ENCODE measurements at regions not wholly inside any gene's neighbourhood (a gene's known extent, or its start where the extent isn't known, plus 50 kb on each side); places are given as distances from the start of the nearest gene placed in this dataset.

DNA sequence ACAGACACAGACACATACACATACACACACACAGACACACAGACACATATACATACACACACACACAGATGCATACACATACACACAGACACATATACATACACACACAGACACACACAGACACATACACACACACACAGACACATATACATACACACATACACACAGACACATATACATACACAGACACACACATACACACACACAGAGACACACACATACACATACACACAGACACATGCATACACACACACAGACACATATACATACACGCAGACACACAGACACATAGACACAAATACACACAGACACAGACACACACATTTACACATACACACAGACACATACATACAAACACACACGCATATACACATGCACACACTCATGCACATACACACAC, 81.5 kb upstream of the ARL4C start:
- Histone ChIP-seq H3K36me3 (ENCODE audit: control insufficient read depth, insufficient read depth, low read length) (no peaks in the 10 kb centered on the region), H2AFZ (ENCODE audit: low read length) (no peak overlapping the region), H3K4me1 (ENCODE audit: control insufficient read depth, extremely low read depth, insufficient read depth, low read length) (no peaks in the 10 kb centered on the region), H4K20me1 (ENCODE audit: control insufficient read depth, extremely low read depth, insufficient read depth, low read length) (no peaks in the 10 kb centered on the region), H3K4me3 (replicated peaks in 1 of 4; ENCODE audit: control extremely low read depth in 1 of 4, insufficient read depth in 1 of 4, low read depth in 3 of 4, low read length in 4 of 4) (no peak overlapping the region), H3K79me2 (ENCODE audit: control insufficient read depth, insufficient read depth, low read length) (no peaks in the 10 kb centered on the region), H3K9me3 (ENCODE audit: control insufficient read depth, insufficient read depth, low read depth, low read length) (no peaks in the 10 kb centered on the region), H3K27ac (ENCODE audit: insufficient read depth, low read length) (no peak overlapping the region), H3K9ac (ENCODE audit: insufficient read depth, low read length) (no peak overlapping the region), H3K4me2 (ENCODE audit: extremely low read depth, insufficient read depth, low read length) (no peak overlapping the region), H3K27me3 (ENCODE audit: control insufficient read depth, insufficient read depth, low read length) (no peaks in the 10 kb centered on the region)
- no peak for DNase-seq (ENCODE audit: low read depth in 2 of 2)
- no peak for TF ChIP-seq EZH2 (IDR thresholded peaks at IDR 0.05; ENCODE audit: low read length, missing control alignments)

DNA sequence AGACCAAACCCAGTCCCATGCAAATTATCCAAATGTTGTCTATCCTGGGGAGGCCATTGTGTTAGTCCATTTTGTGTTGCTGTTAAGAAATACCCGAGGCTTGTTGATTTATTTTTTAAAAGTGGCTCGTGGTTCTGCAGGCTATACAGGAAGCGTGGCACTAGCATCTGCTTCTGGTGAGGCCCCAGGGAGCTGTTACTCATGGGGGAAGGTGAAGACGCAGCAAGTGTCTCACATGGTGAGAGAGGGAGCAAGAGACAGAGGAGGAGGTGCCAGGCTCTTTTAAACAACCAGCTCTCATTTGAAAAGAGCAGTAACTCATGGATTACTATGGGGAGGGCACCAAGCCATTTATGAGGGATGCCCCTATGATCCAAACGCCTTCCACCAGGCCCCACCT, 80.3 kb upstream of the ARL4C start:
- Histone ChIP-seq H2AFZ (ENCODE audit: low read length) (no peak overlapping the region), H3K9ac (ENCODE audit: insufficient read depth, low read length) (no peak overlapping the region), H3K4me1 (ENCODE audit: control insufficient read depth, extremely low read depth, insufficient read depth, low read length) (no peaks in the 10 kb centered on the region), H3K27me3 (ENCODE audit: control insufficient read depth, insufficient read depth, low read length) (no peaks in the 10 kb centered on the region), H3K4me3 (replicated peaks in 1 of 4; ENCODE audit: control extremely low read depth in 1 of 4, insufficient read depth in 1 of 4, low read depth in 3 of 4, low read length in 4 of 4) (no peak overlapping the region), H3K36me3 (ENCODE audit: control insufficient read depth, insufficient read depth, low read length) (no peaks in the 10 kb centered on the region), H3K4me2 (ENCODE audit: extremely low read depth, insufficient read depth, low read length) (no peak overlapping the region), H3K27ac (ENCODE audit: insufficient read depth, low read length) (no peak overlapping the region), H3K79me2 (ENCODE audit: control insufficient read depth, insufficient read depth, low read length) (no peaks in the 10 kb centered on the region), H4K20me1 (ENCODE audit: control insufficient read depth, extremely low read depth, insufficient read depth, low read length) (no peaks in the 10 kb centered on the region), H3K9me3 (ENCODE audit: control insufficient read depth, insufficient read depth, low read depth, low read length) (no peaks in the 10 kb centered on the region)
- TF ChIP-seq, protein P1, sequence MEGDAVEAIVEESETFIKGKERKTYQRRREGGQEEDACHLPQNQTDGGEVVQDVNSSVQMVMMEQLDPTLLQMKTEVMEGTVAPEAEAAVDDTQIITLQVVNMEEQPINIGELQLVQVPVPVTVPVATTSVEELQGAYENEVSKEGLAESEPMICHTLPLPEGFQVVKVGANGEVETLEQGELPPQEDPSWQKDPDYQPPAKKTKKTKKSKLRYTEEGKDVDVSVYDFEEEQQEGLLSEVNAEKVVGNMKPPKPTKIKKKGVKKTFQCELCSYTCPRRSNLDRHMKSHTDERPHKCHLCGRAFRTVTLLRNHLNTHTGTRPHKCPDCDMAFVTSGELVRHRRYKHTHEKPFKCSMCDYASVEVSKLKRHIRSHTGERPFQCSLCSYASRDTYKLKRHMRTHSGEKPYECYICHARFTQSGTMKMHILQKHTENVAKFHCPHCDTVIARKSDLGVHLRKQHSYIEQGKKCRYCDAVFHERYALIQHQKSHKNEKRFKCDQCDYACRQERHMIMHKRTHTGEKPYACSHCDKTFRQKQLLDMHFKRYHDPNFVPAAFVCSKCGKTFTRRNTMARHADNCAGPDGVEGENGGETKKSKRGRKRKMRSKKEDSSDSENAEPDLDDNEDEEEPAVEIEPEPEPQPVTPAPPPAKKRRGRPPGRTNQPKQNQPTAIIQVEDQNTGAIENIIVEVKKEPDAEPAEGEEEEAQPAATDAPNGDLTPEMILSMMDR (conservative IDR thresholded peaks at IDR 0.05 in 1 of 2, IDR thresholded peaks at IDR 0.05 in 1 of 2; ENCODE audit: low read depth in 1 of 2, low read length in 2 of 2): no peak
- TF ChIP-seq EZH2 (IDR thresholded peaks at IDR 0.05; ENCODE audit: low read length, missing control alignments): no peak
- no peak for DNase-seq (ENCODE audit: low read depth in 2 of 2)

DNA sequence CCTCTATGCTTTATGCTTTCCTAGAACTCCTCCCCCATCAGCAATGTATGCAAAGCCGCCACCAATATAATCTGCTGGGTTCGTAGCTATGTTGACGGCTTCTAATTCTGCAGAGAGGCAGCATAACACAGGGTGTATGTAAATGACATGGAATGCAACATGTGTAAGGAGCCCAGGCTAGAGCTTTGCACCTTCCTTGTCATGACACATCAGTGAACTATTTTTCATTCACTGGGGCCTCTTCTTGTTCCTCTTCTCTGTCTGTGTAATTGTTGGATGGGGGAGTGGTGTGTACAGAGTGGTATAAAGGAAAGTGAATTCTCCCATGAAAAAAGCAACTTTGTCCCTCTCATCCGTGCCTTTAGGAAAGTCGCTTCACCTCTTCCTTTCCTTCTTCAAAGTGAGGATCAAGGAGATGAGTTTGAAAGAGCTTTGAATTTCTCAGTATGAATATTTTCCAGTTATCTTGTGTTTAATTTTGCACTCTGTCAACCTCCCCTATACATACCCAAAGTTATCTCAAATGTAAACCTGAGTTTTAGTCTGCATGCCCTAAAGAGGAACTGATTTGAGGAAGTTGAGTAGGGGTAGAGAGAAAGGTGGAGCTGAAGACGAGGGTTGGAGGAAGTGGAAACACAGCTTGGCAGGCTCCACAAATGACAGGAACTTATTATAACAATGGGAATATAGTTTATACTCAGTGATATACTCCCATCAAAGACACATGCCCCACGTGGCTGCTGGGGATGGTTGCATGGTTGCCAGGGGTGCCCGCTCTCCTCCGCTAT, 74.9 kb upstream of the ARL4C start:
- H3K27ac ChIP-seq (ENCODE audit: insufficient read depth, low read length): no peak overlapping the region
- no peak overlapping the region for H3K9ac ChIP-seq (ENCODE audit: insufficient read depth, low read length)
- H3K9me3 ChIP-seq (ENCODE audit: control insufficient read depth, insufficient read depth, low read depth, low read length): no peaks in the 10 kb centered on the region
- no peaks in the 10 kb centered on the region for H3K4me1 ChIP-seq (ENCODE audit: control insufficient read depth, extremely low read depth, insufficient read depth, low read length)
- no peak overlapping the region for H3K4me2 ChIP-seq (ENCODE audit: extremely low read depth, insufficient read depth, low read length)
- H3K4me3 ChIP-seq (replicated peaks in 1 of 4; ENCODE audit: control extremely low read depth in 1 of 4, insufficient read depth in 1 of 4, low read depth in 3 of 4, low read length in 4 of 4): no peak overlapping the region
- no peaks in the 10 kb centered on the region for H3K36me3 ChIP-seq (ENCODE audit: control insufficient read depth, insufficient read depth, low read length)
- no peaks in the 10 kb centered on the region for H3K27me3 ChIP-seq (ENCODE audit: control insufficient read depth, insufficient read depth, low read length)
- H2AFZ ChIP-seq (ENCODE audit: low read length): no peak overlapping the region
- DNase-seq (ENCODE audit: low read depth in 2 of 2): peak in 1 of 2 donors; percentile 53
- H4K20me1 ChIP-seq (ENCODE audit: control insufficient read depth, extremely low read depth, insufficient read depth, low read length): no peaks in the 10 kb centered on the region
- TF ChIP-seq, protein P1 (conservative IDR thresholded peaks at IDR 0.05 in 1 of 2, IDR thresholded peaks at IDR 0.05 in 1 of 2; ENCODE audit: low read depth in 1 of 2, low read length in 2 of 2): no peak
- TF ChIP-seq EZH2 (IDR thresholded peaks at IDR 0.05; ENCODE audit: low read length, missing control alignments): no peak
- no peaks in the 10 kb centered on the region for H3K79me2 ChIP-seq (ENCODE audit: control insufficient read depth, insufficient read depth, low read length)
